HUES6 (cell line): ENCODE measurements at regions not wholly inside any gene's neighbourhood (a gene's known extent, or its start where the extent isn't known, plus 50 kb on each side); places are given as distances from the start of the nearest gene placed in this dataset.

Experiments
- H3K27ac ChIP-seq: 2 replicates; pipeline ENCODE4 v1.7.0; 2013; ENCODE audit warnings: low read depth, mild to moderate bottlenecking, low read length, inconsistent platforms
- H3K27me3 ChIP-seq: 2 replicates; pipeline ENCODE4 v1.6.1; 2013; ENCODE audit warnings: low read length; ENCODE audit not compliant: control insufficient read depth, insufficient read depth
- H3K36me3 ChIP-seq: 2 replicates; pipeline ENCODE4 v1.6.1; 2013; ENCODE audit warnings: low read length; ENCODE audit not compliant: control insufficient read depth, insufficient read depth
- H3K4me1 ChIP-seq: 2 replicates; pipeline ENCODE4 v1.6.1; 2013; ENCODE audit warnings: low read length; ENCODE audit not compliant: control insufficient read depth, insufficient read depth
- H3K4me3 ChIP-seq: 2 replicates; pipeline ENCODE4 v1.5.1; 2013; ENCODE audit warnings: low read depth, low read length
- H3K9ac ChIP-seq: one replicate; pipeline ENCODE4 v1.6.1; 2013; ENCODE audit warnings: mild to moderate bottlenecking, low read length
- H3K9me3 ChIP-seq: 2 replicates; pipeline ENCODE4 v1.6.1; 2013; ENCODE audit warnings: low read depth, low read length; ENCODE audit not compliant: control insufficient read depth, insufficient read depth

- Histone ChIP-seq H3K9me3 (no peaks in the 10 kb centered on the region), H3K36me3 (no peaks in the 10 kb centered on the region), H3K4me3 (peak overlapping the region; percentile 44), H3K4me1 (peaks cover 3% of the 10 kb centered on the region; the same call in 1 of the 2 replicates), H3K27ac (no peak overlapping the region), H3K9ac (no peak overlapping the region), H3K27me3 (no peaks in the 10 kb centered on the region)
These were observed 59.2 kb upstream of the ADGRB3 start for GRCh38 chr6:68575765-68576439.

GRCh38 chr6:68572975-68573374, 62.1 kb upstream of the ADGRB3 start:
- Histone ChIP-seq H3K36me3 (no peaks in the 10 kb centered on the region), H3K27ac (no peak overlapping the region), H3K4me3 (no peak overlapping the region)

GRCh38 chr6:68572525-68572924, 62.6 kb upstream of the ADGRB3 start:
- no peak overlapping the region for H3K27ac ChIP-seq

More at GRCh38 chr6:68572975-68573374, 62.1 kb upstream of the ADGRB3 start:
- no peak overlapping the region for H3K9ac ChIP-seq
- H3K27me3 ChIP-seq: no peaks in the 10 kb centered on the region
- peaks cover 3% of the 10 kb centered on the region; the same call in 1 of the 2 replicates for H3K4me1 ChIP-seq
- no peaks in the 10 kb centered on the region for H3K9me3 ChIP-seq

GRCh38 chr6:68559716-68560115, 75.4 kb upstream of the ADGRB3 start:
- Histone ChIP-seq H3K27me3 (no peaks in the 10 kb centered on the region), H3K9ac (no peak overlapping the region), H3K36me3 (no peaks in the 10 kb centered on the region), H3K4me3 (no peak overlapping the region), H3K9me3 (no peaks in the 10 kb centered on the region), H3K27ac (peak overlapping the region; percentile 50), H3K4me1 (peaks cover 12% of the 10 kb centered on the region)

More at GRCh38 chr6:68572525-68572924, 62.6 kb upstream of the ADGRB3 start:
- Histone ChIP-seq H3K36me3 (no peaks in the 10 kb centered on the region), H3K4me1 (peaks cover 3% of the 10 kb centered on the region; the same call in 1 of the 2 replicates), H3K27me3 (no peaks in the 10 kb centered on the region), H3K4me3 (no peak overlapping the region), H3K9ac (no peak overlapping the region), H3K9me3 (no peaks in the 10 kb centered on the region)

- Histone ChIP-seq H3K9me3 (no peaks in the 10 kb centered on the region), H3K4me3 (no peak overlapping the region), H3K36me3 (no peaks in the 10 kb centered on the region), H3K27ac (peak overlapping the region; percentile 50), H3K27me3 (no peaks in the 10 kb centered on the region), H3K4me1 (peaks cover 12% of the 10 kb centered on the region), H3K9ac (no peak overlapping the region)
These were observed 76.0 kb upstream of the ADGRB3 start for GRCh38 chr6:68559070-68559469.

- Histone ChIP-seq H3K27ac (no peak overlapping the region), H3K9me3 (no peaks in the 10 kb centered on the region), H3K4me1 (no peaks in the 10 kb centered on the region), H3K4me3 (no peak overlapping the region), H3K36me3 (no peaks in the 10 kb centered on the region), H3K27me3 (no peaks in the 10 kb centered on the region), H3K9ac (no peak overlapping the region)
These were observed 88.5 kb upstream of the ADGRB3 start for GRCh38 chr6:68546620-68547019.

GRCh38 chr6:68544450-68544849, 90.6 kb upstream of the ADGRB3 start:
- no peaks in the 10 kb centered on the region for H3K4me1 ChIP-seq
- H3K9me3 ChIP-seq: no peaks in the 10 kb centered on the region
- no peaks in the 10 kb centered on the region for H3K27me3 ChIP-seq
- no peaks in the 10 kb centered on the region for H3K36me3 ChIP-seq
- H3K9ac ChIP-seq: no peak overlapping the region
- no peak overlapping the region for H3K4me3 ChIP-seq
- H3K27ac ChIP-seq: no peak overlapping the region

- H3K27ac ChIP-seq: no peak overlapping the region
- H3K36me3 ChIP-seq: no peaks in the 10 kb centered on the region
These were observed 101.7 kb upstream of the ADGRB3 start for GRCh38 chr6:68533339-68533795.

GRCh38 chr6:68527691-68528090, 107.4 kb upstream of the ADGRB3 start:
- H3K9me3 ChIP-seq: no peaks in the 10 kb centered on the region
- H3K9ac ChIP-seq: no peak overlapping the region
- no peaks in the 10 kb centered on the region for H3K27me3 ChIP-seq
- no peaks in the 10 kb centered on the region for H3K36me3 ChIP-seq
- H3K27ac ChIP-seq: no peak overlapping the region
- H3K4me3 ChIP-seq: no peak overlapping the region
- no peaks in the 10 kb centered on the region for H3K4me1 ChIP-seq

More at GRCh38 chr6:68533339-68533795, 101.7 kb upstream of the ADGRB3 start:
- no peaks in the 10 kb centered on the region for H3K4me1 ChIP-seq
- no peaks in the 10 kb centered on the region for H3K9me3 ChIP-seq
- H3K9ac ChIP-seq: no peak overlapping the region
- H3K27me3 ChIP-seq: no peaks in the 10 kb centered on the region
- no peak overlapping the region for H3K4me3 ChIP-seq

GRCh38 chr6:68506911-68507310, 128.2 kb upstream of the ADGRB3 start:
- Histone ChIP-seq H3K4me1 (no peaks in the 10 kb centered on the region), H3K9ac (no peak overlapping the region), H3K27ac (no peak overlapping the region), H3K4me3 (no peak overlapping the region), H3K36me3 (no peaks in the 10 kb centered on the region), H3K9me3 (no peaks in the 10 kb centered on the region), H3K27me3 (no peaks in the 10 kb centered on the region)

- Histone ChIP-seq H3K9ac (no peak overlapping the region), H3K9me3 (no peaks in the 10 kb centered on the region), H3K4me1 (no peaks in the 10 kb centered on the region), H3K4me3 (no peak overlapping the region), H3K36me3 (no peaks in the 10 kb centered on the region), H3K27me3 (no peaks in the 10 kb centered on the region), H3K27ac (no peak overlapping the region)
These were observed 132.1 kb upstream of the ADGRB3 start for GRCh38 chr6:68502946-68503345.
